ENCODE measurements at regions not wholly inside any gene's neighbourhood (a gene's known extent, or its start where the extent isn't known, plus 50 kb on each side); places are given as distances from the start of the nearest gene placed in this dataset.

DNA sequence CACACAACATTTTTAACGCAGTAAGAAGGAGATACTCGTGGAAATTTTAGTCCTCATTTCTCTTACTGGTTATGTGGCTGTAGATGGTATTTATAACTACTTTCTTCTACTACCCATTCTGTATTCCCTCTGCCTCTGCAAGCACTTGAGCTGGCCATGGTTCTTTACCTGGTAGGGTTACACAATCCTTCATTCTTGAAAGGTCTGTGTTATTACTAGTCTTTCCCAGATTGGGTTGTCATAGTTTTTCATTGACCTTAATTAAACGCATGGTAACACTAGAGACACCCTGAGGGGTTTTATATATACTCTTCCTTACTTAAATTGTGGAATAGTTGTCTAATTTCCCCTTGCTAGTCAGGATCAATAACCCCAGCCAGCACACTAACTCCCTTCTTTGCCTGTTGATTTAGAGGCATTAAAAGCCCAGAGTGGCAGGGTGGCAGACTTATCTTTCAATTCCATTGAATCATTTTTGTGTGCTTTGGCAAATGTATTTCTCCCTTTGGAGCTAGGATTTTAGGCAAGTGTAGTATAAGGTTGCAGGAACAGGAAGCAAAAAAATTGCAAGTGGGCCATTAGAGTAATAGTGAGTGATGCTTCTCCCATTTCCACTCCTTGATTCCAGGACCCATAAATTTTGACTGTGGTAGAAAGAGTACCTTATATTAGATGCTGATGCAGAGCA lies 113.6 kb upstream of the EMCN start:
- TF ChIP-seq, protein P1, sequence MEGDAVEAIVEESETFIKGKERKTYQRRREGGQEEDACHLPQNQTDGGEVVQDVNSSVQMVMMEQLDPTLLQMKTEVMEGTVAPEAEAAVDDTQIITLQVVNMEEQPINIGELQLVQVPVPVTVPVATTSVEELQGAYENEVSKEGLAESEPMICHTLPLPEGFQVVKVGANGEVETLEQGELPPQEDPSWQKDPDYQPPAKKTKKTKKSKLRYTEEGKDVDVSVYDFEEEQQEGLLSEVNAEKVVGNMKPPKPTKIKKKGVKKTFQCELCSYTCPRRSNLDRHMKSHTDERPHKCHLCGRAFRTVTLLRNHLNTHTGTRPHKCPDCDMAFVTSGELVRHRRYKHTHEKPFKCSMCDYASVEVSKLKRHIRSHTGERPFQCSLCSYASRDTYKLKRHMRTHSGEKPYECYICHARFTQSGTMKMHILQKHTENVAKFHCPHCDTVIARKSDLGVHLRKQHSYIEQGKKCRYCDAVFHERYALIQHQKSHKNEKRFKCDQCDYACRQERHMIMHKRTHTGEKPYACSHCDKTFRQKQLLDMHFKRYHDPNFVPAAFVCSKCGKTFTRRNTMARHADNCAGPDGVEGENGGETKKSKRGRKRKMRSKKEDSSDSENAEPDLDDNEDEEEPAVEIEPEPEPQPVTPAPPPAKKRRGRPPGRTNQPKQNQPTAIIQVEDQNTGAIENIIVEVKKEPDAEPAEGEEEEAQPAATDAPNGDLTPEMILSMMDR (IDR thresholded peaks at IDR 0.05; ENCODE audit: poor library complexity): no peak
- no peak for TF ChIP-seq EZH2 (IDR thresholded peaks at IDR 0.05; ENCODE audit: borderline replicate concordance)
